ENCODE measurements at regions not wholly inside any gene's neighbourhood (a gene's known extent, or its start where the extent isn't known, plus 50 kb on each side); places are given as distances from the start of the nearest gene placed in this dataset.

- H3K27ac ChIP-seq: no peak overlapping the region
- 50% methylated on average over 1 of the region's 1 CpG for WGBS (ENCODE audit: insufficient coverage, low coverage, low lambda C conversion rate, missing lambda C conversion rate)
These were observed 307.1 kb downstream of the PRR16 start for GRCh38 chr5:120771202-120771601.

DNA sequence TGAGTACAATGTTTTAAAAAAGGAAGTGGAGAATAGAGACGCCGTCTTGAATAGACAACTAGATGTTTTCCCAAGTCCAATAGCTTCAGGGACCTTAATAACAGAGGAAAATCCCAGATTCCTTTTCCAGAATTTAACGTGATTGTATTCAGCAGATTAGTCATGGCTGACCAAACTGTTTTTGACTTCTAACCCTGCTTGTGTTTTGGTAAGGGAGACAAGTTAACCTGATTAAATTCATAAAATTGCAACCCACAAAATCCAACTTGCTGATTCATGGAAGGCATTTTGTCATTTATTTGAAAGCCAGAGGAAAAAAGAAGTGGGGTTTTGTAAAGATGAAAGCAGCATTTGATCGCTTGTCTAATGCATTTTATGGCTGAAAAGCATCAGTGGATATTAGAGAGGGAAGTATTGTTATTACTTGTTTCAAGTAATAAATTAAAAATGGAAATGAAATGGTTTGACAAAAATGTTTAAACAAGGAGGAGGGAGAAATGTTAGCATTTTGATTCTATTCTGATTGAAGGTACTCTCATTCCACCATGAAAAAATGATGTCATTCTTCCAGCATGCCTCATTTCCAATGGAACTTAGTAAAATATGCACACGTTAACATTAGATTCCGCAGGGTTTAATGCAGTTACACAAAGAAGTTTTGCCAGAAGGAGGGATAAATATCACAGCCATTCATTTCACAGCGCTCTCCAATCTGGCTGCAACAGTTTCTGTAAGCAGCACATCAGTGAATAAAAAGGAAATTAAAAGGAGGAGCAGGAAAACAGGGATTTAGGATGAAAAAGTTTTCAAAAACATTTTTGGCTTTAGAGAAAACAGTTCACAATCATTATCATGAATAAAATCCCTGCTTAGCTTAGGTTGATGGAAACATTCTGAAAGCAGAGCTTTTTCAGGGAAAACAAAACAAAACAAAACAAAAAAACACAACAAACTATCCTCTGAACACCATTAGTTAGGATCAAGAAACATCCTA lies 314.7 kb downstream of the PRR16 start:
- no peak for DNase-seq
- WGBS (ENCODE audit: insufficient coverage, low coverage, low lambda C conversion rate, missing lambda C conversion rate): 37% methylated on average over 7 of the region's 7 CpGs
- H3K4me3 ChIP-seq: no peak overlapping the region
- no peaks in the 10 kb centered on the region for H3K27me3 ChIP-seq
- intact Hi-C loops (cut with DNase I): no loop called here
- no peak for ATAC-seq
- H3K4me1 ChIP-seq: no peaks in the 10 kb centered on the region
- TF ChIP-seq, protein P1, sequence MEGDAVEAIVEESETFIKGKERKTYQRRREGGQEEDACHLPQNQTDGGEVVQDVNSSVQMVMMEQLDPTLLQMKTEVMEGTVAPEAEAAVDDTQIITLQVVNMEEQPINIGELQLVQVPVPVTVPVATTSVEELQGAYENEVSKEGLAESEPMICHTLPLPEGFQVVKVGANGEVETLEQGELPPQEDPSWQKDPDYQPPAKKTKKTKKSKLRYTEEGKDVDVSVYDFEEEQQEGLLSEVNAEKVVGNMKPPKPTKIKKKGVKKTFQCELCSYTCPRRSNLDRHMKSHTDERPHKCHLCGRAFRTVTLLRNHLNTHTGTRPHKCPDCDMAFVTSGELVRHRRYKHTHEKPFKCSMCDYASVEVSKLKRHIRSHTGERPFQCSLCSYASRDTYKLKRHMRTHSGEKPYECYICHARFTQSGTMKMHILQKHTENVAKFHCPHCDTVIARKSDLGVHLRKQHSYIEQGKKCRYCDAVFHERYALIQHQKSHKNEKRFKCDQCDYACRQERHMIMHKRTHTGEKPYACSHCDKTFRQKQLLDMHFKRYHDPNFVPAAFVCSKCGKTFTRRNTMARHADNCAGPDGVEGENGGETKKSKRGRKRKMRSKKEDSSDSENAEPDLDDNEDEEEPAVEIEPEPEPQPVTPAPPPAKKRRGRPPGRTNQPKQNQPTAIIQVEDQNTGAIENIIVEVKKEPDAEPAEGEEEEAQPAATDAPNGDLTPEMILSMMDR (IDR thresholded peaks at IDR 0.05): no peak
- no peak for TF ChIP-seq POLR2A (IDR thresholded peaks at IDR 0.05)
- H3K36me3 ChIP-seq: no peaks in the 10 kb centered on the region
- H3K9me3 ChIP-seq: no peaks in the 10 kb centered on the region
- no peak overlapping the region for H3K27ac ChIP-seq

More at GRCh38 chr5:120771202-120771601, 307.1 kb downstream of the PRR16 start:
- Histone ChIP-seq H3K4me3 (no peak overlapping the region), H3K27me3 (no peaks in the 10 kb centered on the region), H3K9me3 (no peaks in the 10 kb centered on the region), H3K4me1 (no peaks in the 10 kb centered on the region), H3K36me3 (no peaks in the 10 kb centered on the region)
- ATAC-seq (no peak), DNase-seq (no peak)
- intact Hi-C loops (cut with DNase I): no loop called here
- TF ChIP-seq, protein P1 (IDR thresholded peaks at IDR 0.05): no peak
- TF ChIP-seq POLR2A (IDR thresholded peaks at IDR 0.05): no peak

- 32% methylated on average over 2 of the region's 2 CpGs for WGBS (ENCODE audit: insufficient coverage, low coverage, low lambda C conversion rate, missing lambda C conversion rate)
- TF ChIP-seq, protein P1 (IDR thresholded peaks at IDR 0.05): no peak
- TF ChIP-seq POLR2A (IDR thresholded peaks at IDR 0.05): no peak
- intact Hi-C loops (cut with DNase I): no loop called here
- H3K27me3 ChIP-seq: no peaks in the 10 kb centered on the region
- no peaks in the 10 kb centered on the region for H3K36me3 ChIP-seq
- H3K4me1 ChIP-seq: no peaks in the 10 kb centered on the region
- DNase-seq: no peak
- H3K4me3 ChIP-seq: no peak overlapping the region
- no peak overlapping the region for H3K27ac ChIP-seq
- H3K9me3 ChIP-seq: no peaks in the 10 kb centered on the region
- ATAC-seq: no peak
These were observed 315.6 kb downstream of the PRR16 start for GRCh38 chr5:120779674-120780073.

DNA sequence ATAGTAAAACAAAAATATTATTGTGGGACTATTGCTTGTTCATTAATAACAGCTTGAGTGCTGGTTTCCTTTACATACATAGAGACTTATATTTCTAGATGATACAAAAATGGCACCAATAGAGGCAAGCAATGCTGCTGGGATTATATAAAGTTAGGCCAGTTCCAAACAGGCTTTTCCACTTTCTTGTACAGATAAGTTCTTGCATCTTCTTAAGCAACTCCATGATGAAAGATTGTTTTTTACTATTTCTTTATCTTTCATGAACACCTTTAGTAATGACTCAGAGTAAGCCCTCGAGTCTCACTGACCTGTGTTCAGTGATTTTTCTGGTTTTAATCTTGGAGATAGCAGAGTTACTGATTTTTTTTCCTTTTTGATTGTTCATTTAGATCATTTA lies 324.4 kb downstream of the PRR16 start:
- no peaks in the 10 kb centered on the region for H3K36me3 ChIP-seq
- no peaks in the 10 kb centered on the region for H3K27me3 ChIP-seq
- no peaks in the 10 kb centered on the region for H3K4me1 ChIP-seq
- TF ChIP-seq, protein P1 (IDR thresholded peaks at IDR 0.05): no peak
- no peak for TF ChIP-seq POLR2A (IDR thresholded peaks at IDR 0.05)
- intact Hi-C loops (cut with DNase I): no loop called here
- no peak for DNase-seq
- 17% methylated on average over 1 of the region's 1 CpG for WGBS (ENCODE audit: insufficient coverage, low coverage, low lambda C conversion rate, missing lambda C conversion rate)
- no peaks in the 10 kb centered on the region for H3K9me3 ChIP-seq
- no peak overlapping the region for H3K27ac ChIP-seq
- ATAC-seq: no peak
- no peak overlapping the region for H3K4me3 ChIP-seq
